Mesodermal cell (in vitro differentiated cells): ENCODE measurements at regions not wholly inside any gene's neighbourhood (a gene's known extent, or its start where the extent isn't known, plus 50 kb on each side); places are given as distances from the start of the nearest gene placed in this dataset.
"Not testable (repeated sequence)": the region's sequence is repeated elsewhere in the genome, so short reads cannot be mapped to it uniquely, and the experiment has no call there.

Experiments
- H3K27ac ChIP-seq: 2 replicates; pipeline ENCODE4 v1.7.0; 2013; ENCODE audit warnings: mild to moderate bottlenecking, low read depth, low read length, moderate library complexity; ENCODE audit not compliant: severe bottlenecking
- H3K36me3 ChIP-seq: 2 replicates; pipeline ENCODE4 v1.7.1; 2013; ENCODE audit warnings: mild to moderate bottlenecking, low read length, moderate library complexity; ENCODE audit not compliant: control insufficient read depth, insufficient read depth
- H3K4me1 ChIP-seq: one replicate; pipeline ENCODE4 v1.7.1; 2013; ENCODE audit warnings: mild to moderate bottlenecking, low read length; ENCODE audit not compliant: insufficient read depth, control insufficient read depth, poor library complexity, severe bottlenecking
- H3K4me3 ChIP-seq: 2 replicates; pipeline ENCODE4 v1.7.0; 2013; ENCODE audit warnings: low read length, control low read depth, mild to moderate bottlenecking; ENCODE audit not compliant: insufficient read depth, poor library complexity, severe bottlenecking; ENCODE audit errors: extremely low read depth
- H3K9me3 ChIP-seq: 2 replicates; pipeline ENCODE4 v1.7.1; 2013; ENCODE audit warnings: mild to moderate bottlenecking, low read length, moderate library complexity; ENCODE audit not compliant: control insufficient read depth
- WGBS, 2 experiments: methylation state at CpG; one replicate each; pipeline ENCODE4 v1.1.5; 2013; ENCODE audit warnings: missing lambda C conversion rate in 2 of 2; ENCODE audit not compliant: insufficient coverage in 2 of 2; 5-methylcytosine and 5-hydroxymethylcytosine counted together

DNA sequence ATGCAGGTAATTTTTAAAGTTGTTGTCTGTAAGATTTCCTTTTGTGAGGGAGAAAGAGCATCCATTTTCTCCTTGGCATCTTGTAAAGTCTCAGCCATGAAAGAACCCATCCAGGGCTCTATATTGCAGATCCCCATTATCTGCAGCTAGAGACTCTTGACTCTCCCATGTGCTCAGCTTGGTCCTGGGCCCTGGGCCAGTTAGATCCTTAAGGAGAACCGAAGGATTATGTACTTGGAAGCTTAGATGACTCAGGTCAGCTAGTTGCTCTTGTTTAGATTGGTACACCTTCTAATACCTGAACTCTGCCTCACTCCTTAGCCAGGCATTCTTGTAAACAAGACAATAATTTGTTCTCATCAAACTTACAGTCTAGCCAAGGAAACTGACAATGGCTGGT is 1617.6 kb downstream of the KHDRBS2 start:
- Histone ChIP-seq H3K4me3 (no peak overlapping the region), H3K27ac (no peak overlapping the region), H3K4me1 (no peaks in the 10 kb centered on the region), H3K9me3 (no peaks in the 10 kb centered on the region), H3K36me3 (no peaks in the 10 kb centered on the region)
- 71% methylated on average over 1 of the region's 1 CpG; no CpG with 5 or more reads in 1 of the 2 experiments for WGBS, 2 experiments

DNA sequence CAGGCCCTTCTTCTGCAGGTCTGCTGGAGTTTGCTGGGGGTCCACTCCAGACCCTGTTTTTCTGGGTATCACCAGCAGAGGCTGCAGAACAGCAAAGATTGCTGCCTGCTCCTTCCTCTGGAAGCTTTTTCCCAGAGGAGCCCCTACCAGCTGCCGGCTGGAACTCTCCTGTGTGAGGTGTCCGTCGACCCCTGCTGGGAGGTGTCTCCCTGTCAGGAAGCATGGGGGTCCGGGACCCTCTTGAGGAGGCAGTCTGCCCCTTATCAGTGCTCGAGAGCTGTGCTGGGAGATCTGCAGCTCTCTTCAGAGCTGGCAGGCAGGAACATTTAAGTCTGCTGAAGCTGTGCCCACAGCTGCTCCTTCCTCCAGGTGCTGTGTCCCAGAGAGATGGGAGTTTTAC is 1622.8 kb downstream of the KHDRBS2 start:
- WGBS, 2 experiments = 78 to 81% methylated on average over 5 of the region's 5 CpGs
- not testable (repeated sequence) for H3K4me3 ChIP-seq, H3K36me3 ChIP-seq, H3K4me1 ChIP-seq, H3K27ac ChIP-seq, H3K9me3 ChIP-seq

DNA sequence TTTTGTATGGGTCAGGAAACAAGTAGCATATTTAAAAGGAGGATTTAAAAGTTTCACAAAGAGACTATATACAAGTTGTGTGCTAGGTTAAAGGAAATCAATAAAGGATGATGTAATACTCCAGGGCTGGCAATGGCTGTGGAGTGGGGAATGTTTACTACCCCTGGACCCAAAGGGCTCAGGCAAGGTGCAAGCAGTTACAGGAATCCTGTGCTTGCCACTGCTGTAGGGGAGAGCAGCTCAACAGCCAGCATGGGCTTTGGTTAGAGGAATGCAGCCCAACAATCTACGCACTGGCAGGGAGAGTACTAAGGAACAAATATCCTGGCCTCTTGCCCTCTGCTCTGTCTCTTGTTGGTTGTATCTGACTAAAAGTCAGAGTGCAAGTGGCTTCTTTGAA is 1642.2 kb downstream of the KHDRBS2 start:
- WGBS, 2 experiments = 83 to 100% methylated on average over 1 of the region's 1 CpG

DNA sequence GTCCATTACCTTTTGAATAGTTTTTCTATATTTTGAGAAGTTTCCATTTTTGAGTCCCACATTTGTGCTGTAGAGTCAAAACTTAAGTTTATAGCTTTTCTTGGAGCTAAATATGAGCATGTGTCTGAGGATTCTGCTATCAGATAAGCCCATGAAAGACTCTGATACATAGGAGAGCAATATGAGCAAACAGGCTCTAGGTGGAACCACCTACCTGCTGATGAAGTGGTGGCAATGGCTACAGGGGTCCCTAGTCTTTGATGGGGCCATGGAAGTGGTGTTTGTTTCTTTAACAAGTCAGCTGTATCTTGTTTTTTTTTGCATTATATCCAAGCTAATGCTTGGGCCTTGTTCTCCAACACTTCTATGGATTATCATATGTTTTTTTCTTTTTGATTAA is 1646.8 kb downstream of the KHDRBS2 start:
- H3K36me3 ChIP-seq, H3K27ac ChIP-seq, H3K4me3 ChIP-seq, H3K9me3 ChIP-seq, H3K4me1 ChIP-seq: not testable (repeated sequence)

More for the DNA sequence above, 1642.2 kb downstream of the KHDRBS2 start:
- Histone ChIP-seq H3K4me1 (no peaks in the 10 kb centered on the region), H3K27ac (no peak overlapping the region), H3K36me3 (no peaks in the 10 kb centered on the region), H3K4me3 (no peak overlapping the region), H3K9me3 (no peaks in the 10 kb centered on the region)
